ENCODE measurements at regions not wholly inside any gene's neighbourhood (a gene's known extent, or its start where the extent isn't known, plus 50 kb on each side); places are given as distances from the start of the nearest gene placed in this dataset.
"Not testable (repeated sequence)": the region's sequence is repeated elsewhere in the genome, so short reads cannot be mapped to it uniquely, and the experiment has no call there.

DNA sequence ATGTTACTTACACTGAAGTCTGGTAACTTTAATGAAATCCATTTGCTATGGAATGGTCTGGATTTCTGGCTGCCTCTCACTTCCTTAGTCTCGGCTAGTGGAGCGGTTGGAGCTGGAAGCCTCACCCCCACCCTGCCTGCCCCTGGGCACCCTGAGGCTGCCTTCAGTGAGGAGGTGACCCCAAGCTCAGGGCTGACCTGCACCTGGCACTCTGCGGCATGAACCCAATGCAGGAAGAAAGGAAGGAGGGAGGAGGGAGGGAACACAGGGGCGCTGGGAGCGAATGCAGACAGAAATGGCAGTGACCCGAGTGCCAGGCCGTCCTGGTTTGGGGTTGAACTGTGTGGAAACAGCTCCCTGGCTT, 353.1 kb downstream of the TMEM121 start:
- TF ChIP-seq, protein P1, sequence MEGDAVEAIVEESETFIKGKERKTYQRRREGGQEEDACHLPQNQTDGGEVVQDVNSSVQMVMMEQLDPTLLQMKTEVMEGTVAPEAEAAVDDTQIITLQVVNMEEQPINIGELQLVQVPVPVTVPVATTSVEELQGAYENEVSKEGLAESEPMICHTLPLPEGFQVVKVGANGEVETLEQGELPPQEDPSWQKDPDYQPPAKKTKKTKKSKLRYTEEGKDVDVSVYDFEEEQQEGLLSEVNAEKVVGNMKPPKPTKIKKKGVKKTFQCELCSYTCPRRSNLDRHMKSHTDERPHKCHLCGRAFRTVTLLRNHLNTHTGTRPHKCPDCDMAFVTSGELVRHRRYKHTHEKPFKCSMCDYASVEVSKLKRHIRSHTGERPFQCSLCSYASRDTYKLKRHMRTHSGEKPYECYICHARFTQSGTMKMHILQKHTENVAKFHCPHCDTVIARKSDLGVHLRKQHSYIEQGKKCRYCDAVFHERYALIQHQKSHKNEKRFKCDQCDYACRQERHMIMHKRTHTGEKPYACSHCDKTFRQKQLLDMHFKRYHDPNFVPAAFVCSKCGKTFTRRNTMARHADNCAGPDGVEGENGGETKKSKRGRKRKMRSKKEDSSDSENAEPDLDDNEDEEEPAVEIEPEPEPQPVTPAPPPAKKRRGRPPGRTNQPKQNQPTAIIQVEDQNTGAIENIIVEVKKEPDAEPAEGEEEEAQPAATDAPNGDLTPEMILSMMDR (IDR thresholded peaks at IDR 0.05; ENCODE audit: low read depth, low read length, missing control alignments), result no peak
- DNase-seq (ENCODE audit: extremely low read depth, low read depth), result no peak
- H3K4me3 ChIP-seq (replicated peaks; ENCODE audit: low read depth, low read length), result no peak overlapping the region

DNA sequence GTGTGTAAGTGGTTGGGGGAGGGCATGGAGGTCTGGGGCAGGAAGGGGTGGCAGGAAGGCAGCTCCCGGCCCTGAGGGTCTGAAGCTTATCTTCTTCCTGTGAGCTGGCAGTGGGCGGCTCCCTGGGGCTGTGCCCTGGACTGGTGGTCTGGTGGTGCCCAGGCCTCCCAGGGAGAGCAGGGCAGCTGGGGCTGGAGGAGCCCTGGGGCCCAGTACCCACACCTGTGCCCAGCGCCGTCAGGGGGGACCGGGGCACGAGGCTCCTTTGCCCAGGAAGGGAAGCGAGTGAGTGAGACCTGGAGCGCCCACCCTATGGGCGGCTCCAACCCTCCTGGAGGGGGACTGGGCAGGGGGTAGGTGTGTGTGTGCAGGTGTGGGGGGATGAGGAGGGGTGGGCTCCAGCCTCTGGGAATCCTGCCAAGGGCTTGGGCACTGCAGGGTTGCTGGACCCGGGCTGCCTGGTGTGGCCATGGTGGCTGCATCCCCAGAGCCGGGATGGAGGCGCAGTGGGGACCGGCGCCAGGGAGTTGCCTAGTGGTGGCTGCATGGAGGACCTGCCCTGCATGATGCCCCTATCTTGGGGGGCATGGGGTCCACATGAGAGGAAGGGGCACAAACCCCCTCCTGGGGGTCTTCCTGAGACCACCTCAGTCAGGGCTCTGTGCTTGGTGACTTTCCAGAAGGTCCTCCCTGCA, 353.6 kb downstream of the TMEM121 start:
- TF ChIP-seq, protein P1 (IDR thresholded peaks at IDR 0.05; ENCODE audit: low read depth, low read length, missing control alignments), result no peak

DNA sequence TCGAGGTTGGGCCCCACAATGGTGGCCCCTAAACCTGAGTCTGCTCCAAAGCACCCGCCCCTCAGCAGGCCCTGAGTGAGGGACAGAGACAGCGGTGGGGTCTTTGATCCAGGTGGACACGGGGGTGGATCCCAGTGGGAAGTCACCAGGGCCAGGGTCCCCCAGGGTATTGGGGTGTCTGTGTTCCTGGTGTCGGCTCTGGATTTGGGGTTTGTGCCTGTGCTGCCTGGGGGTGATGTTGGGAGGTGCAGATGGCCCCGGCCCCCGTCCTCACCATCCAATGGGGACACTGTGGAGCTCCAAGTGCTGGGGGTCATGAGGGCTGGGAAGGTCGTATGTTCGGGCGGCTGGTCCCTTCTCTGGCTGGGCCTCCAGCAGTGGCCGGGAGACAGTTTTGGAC, 354.2 kb downstream of the TMEM121 start:
- no peak overlapping the region for H3K4me3 ChIP-seq (replicated peaks; ENCODE audit: low read depth, low read length)
- DNase-seq (ENCODE audit: extremely low read depth, low read depth), result no peak
- TF ChIP-seq, protein P1 (IDR thresholded peaks at IDR 0.05; ENCODE audit: low read depth, low read length, missing control alignments), result no peak

More for the DNA sequence above, 353.6 kb downstream of the TMEM121 start:
- DNase-seq (ENCODE audit: extremely low read depth, low read depth), result no peak
- no peak overlapping the region for H3K4me3 ChIP-seq (replicated peaks; ENCODE audit: low read depth, low read length)

DNA sequence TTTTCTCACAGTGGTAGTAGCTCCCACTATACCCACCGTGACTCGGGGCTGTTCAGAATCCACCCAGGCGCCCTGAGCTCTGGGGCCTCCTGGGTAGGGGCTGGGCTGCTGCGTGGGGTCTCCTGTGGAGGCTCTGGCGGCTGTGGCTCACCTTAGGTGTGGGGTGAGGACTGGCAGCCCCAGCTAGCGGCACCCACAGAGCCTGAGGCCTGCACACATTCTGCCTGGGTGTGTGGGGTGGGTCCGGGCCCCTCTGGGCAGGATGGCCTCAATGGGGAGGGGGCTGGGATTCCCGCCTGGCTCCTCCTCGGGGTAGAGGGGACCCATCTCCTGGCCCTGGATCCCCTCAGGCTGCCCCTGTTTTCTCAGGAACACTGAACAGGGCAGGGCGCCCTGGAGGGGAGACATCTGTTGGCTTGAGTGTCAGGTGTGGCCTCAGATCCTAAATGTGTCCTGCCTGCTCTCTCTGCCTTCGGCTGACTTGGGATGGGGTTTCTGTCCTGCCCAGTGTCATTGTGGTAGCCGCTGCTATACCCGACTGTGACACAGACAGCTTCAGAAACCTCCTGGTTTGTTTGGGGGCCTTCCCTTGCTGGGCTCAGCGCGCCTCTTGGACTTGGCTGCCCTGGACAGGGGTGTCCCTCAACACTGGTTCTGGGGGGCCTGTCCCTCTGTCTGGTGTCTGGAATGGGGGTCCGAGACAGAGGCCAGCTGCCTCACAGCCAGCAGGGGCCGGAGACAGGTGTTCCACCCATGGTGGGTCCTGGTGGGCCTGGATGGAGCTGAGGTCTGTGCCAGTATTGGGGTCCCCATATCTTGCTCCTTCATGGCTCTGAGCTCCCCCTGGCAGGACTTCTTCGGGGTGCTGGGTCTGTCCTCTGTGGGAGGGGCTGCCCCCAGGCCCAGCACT, 354.9 kb downstream of the TMEM121 start:
- TF ChIP-seq, protein P1 (IDR thresholded peaks at IDR 0.05; ENCODE audit: low read depth, low read length, missing control alignments), result no peak
- no peak overlapping the region for H3K4me3 ChIP-seq (replicated peaks; ENCODE audit: low read depth, low read length)
- no peak for DNase-seq (ENCODE audit: extremely low read depth, low read depth)

DNA sequence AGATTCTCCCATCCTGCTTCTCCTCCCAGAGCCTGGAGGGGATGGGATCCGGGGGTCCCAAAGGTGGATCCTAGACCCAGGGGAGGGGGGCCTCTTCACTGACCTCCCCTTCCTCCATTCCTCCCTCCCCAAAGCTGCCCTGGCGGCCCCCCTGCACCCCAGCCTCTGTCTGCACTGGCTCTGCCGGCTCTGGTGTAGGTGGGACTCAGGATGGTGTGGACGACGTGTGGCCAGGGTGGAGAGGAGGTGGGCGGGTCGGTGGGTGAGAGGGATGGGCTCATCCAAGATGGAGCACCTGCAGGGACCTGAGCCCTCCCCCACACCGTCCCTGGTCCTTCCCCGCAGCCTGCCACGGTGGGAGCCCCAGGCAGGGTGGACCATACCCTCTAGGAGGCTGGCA, 355.6 kb downstream of the TMEM121 start:
- H3K4me3 ChIP-seq (replicated peaks; ENCODE audit: low read depth, low read length); DNase-seq (ENCODE audit: extremely low read depth, low read depth): not testable (repeated sequence)

DNA sequence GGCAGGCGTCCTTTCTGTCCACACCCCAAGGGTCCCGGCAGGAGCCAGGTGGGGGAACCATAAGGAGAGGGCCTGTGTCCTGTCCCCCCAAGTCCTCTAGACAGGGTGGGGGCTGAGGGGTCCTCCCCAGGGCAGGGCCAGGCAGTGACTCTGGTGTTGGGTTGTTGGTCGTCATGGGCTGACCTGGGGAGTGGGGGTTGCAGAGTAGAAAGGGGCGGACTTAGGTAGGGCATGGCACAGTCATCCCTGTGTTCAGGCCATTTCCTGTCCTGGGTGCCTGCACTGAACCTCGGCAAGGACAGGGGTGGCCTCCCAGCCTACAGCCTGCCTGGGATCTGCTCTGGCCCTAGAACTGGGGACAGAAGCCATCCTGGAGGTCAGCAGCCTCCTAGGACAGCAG, 356.2 kb downstream of the TMEM121 start:
- no peak overlapping the region for H3K4me3 ChIP-seq (replicated peaks; ENCODE audit: low read depth, low read length)
- DNase-seq (ENCODE audit: extremely low read depth, low read depth), result no peak
- TF ChIP-seq, protein P1 (IDR thresholded peaks at IDR 0.05; ENCODE audit: low read depth, low read length, missing control alignments), result no peak

Measured in HFF-Myc (cell line).